ENCODE measurements at regions not wholly inside any gene's neighbourhood (a gene's known extent, or its start where the extent isn't known, plus 50 kb on each side); places are given as distances from the start of the nearest gene placed in this dataset.

- TF ChIP-seq, protein P1, sequence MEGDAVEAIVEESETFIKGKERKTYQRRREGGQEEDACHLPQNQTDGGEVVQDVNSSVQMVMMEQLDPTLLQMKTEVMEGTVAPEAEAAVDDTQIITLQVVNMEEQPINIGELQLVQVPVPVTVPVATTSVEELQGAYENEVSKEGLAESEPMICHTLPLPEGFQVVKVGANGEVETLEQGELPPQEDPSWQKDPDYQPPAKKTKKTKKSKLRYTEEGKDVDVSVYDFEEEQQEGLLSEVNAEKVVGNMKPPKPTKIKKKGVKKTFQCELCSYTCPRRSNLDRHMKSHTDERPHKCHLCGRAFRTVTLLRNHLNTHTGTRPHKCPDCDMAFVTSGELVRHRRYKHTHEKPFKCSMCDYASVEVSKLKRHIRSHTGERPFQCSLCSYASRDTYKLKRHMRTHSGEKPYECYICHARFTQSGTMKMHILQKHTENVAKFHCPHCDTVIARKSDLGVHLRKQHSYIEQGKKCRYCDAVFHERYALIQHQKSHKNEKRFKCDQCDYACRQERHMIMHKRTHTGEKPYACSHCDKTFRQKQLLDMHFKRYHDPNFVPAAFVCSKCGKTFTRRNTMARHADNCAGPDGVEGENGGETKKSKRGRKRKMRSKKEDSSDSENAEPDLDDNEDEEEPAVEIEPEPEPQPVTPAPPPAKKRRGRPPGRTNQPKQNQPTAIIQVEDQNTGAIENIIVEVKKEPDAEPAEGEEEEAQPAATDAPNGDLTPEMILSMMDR (IDR thresholded peaks at IDR 0.05) = no peak
- no peak for TF ChIP-seq POLR2A (IDR thresholded peaks at IDR 0.05)
Measured at GRCh38 chr7:109178342-109178741, 608.7 kb downstream of the DNAJB9 start.

All from uterus (tissue), 2 donors.